Lower lobe of right lung (tissue), 2 donors: ENCODE measurements at regions not wholly inside any gene's neighbourhood (a gene's known extent, or its start where the extent isn't known, plus 50 kb on each side); places are given as distances from the start of the nearest gene placed in this dataset.

Experiments used
- ATAC-seq, 2 donors: fragments of 200-7000 bp; cut with Tn5 transposase; one replicate each; pipeline ENCODE4 v1.9.1; 2020 to 2022; ENCODE audit warnings: mild to moderate bottlenecking in 2 of 2, moderate library complexity in 2 of 2
- DNase-seq: peaks from one replicate; pipeline ENCODE4 v3.0.0-alpha.2; 2020
- H3K27ac ChIP-seq: fragments of 200-600 bp; one replicate; pipeline ENCODE4 v1.8.0; 2022
- H3K27me3 ChIP-seq: fragments of 200-600 bp; one replicate; pipeline ENCODE4 v1.8.0; 2022; ENCODE audit warnings: low read depth
- H3K36me3 ChIP-seq: fragments of 200-600 bp; one replicate; pipeline ENCODE4 v1.8.0; 2022; ENCODE audit warnings: mild to moderate bottlenecking
- H3K4me1 ChIP-seq: fragments of 200-600 bp; one replicate; pipeline ENCODE4 v1.8.0; 2022
- H3K4me3 ChIP-seq: fragments of 200-600 bp; one replicate; pipeline ENCODE4 v1.8.0; 2022; ENCODE audit warnings: mild to moderate bottlenecking
- H3K9me3 ChIP-seq: fragments of 200-600 bp; one replicate; pipeline ENCODE4 v1.8.0; 2022
- intact Hi-C: fragments of 100-400 bp; cut with DNase I; formaldehyde crosslinking; loops from one replicate; pipeline ENCODE4 v1.11.0; 2022
- TF ChIP-seq, protein P1 (sequence below): fragments of 200-600 bp; IDR thresholded peaks from one replicate; pipeline ENCODE4 v1.8.0; 2022; ENCODE audit warnings: antibody characterized with exemption, mild to moderate bottlenecking
- donor health status: DM: no; HTN: yes; CAD: no; lungs with severe emphysema.

DNA sequence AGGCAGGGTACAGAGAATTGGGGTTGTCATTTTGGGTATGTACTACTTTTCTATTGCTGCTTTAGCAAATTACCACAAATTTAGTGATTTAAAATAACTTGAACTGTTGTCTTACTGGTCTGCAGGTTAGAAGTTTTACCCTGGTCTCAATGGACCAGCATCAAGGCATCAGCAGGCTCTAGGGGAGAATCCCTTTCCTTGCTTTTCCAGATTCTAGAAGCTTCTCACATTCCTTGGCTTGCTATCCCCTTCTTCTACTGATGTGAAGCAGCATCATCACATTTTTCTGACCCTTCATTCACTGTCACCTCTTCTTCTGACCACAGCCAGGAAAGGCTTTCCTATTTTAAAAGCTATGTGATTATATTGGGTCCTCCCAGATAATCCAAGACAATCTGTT is 237.8 kb upstream of the RBMS1 start:
- H3K27me3 ChIP-seq, result no peaks in the 10 kb centered on the region
- no peak overlapping the region for H3K4me3 ChIP-seq
- no peaks in the 10 kb centered on the region for H3K9me3 ChIP-seq
- no peak overlapping the region for H3K27ac ChIP-seq
- TF ChIP-seq, protein P1, sequence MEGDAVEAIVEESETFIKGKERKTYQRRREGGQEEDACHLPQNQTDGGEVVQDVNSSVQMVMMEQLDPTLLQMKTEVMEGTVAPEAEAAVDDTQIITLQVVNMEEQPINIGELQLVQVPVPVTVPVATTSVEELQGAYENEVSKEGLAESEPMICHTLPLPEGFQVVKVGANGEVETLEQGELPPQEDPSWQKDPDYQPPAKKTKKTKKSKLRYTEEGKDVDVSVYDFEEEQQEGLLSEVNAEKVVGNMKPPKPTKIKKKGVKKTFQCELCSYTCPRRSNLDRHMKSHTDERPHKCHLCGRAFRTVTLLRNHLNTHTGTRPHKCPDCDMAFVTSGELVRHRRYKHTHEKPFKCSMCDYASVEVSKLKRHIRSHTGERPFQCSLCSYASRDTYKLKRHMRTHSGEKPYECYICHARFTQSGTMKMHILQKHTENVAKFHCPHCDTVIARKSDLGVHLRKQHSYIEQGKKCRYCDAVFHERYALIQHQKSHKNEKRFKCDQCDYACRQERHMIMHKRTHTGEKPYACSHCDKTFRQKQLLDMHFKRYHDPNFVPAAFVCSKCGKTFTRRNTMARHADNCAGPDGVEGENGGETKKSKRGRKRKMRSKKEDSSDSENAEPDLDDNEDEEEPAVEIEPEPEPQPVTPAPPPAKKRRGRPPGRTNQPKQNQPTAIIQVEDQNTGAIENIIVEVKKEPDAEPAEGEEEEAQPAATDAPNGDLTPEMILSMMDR, result no peak
- no peaks in the 10 kb centered on the region for H3K4me1 ChIP-seq
- intact Hi-C loops, result no loop called here
- H3K36me3 ChIP-seq, result no peaks in the 10 kb centered on the region
- DNase-seq, result no peak
- ATAC-seq, result no peak

- ATAC-seq (no peak), DNase-seq (no peak)
- Histone ChIP-seq H3K4me1 (no peaks in the 10 kb centered on the region), H3K36me3 (no peaks in the 10 kb centered on the region), H3K27me3 (no peaks in the 10 kb centered on the region), H3K4me3 (no peak overlapping the region), H3K9me3 (no peaks in the 10 kb centered on the region), H3K27ac (no peak overlapping the region)
- intact Hi-C loops, result no loop called here
- TF ChIP-seq, protein P1, result no peak
Observed at GRCh38 chr2:160731856-160732255, 238.2 kb upstream of the RBMS1 start.

- H3K4me3 ChIP-seq, result no peak overlapping the region
- TF ChIP-seq, protein P1, result no peak
- H3K9me3 ChIP-seq, result no peaks in the 10 kb centered on the region
- H3K4me1 ChIP-seq, result no peaks in the 10 kb centered on the region
- no peaks in the 10 kb centered on the region for H3K27me3 ChIP-seq
- no peak for DNase-seq
- no peaks in the 10 kb centered on the region for H3K36me3 ChIP-seq
- no peak for ATAC-seq
- H3K27ac ChIP-seq, result no peak overlapping the region
- intact Hi-C loops, result no loop called here
Observed at GRCh38 chr2:160735696-160736095, 242.1 kb upstream of the RBMS1 start.

DNA sequence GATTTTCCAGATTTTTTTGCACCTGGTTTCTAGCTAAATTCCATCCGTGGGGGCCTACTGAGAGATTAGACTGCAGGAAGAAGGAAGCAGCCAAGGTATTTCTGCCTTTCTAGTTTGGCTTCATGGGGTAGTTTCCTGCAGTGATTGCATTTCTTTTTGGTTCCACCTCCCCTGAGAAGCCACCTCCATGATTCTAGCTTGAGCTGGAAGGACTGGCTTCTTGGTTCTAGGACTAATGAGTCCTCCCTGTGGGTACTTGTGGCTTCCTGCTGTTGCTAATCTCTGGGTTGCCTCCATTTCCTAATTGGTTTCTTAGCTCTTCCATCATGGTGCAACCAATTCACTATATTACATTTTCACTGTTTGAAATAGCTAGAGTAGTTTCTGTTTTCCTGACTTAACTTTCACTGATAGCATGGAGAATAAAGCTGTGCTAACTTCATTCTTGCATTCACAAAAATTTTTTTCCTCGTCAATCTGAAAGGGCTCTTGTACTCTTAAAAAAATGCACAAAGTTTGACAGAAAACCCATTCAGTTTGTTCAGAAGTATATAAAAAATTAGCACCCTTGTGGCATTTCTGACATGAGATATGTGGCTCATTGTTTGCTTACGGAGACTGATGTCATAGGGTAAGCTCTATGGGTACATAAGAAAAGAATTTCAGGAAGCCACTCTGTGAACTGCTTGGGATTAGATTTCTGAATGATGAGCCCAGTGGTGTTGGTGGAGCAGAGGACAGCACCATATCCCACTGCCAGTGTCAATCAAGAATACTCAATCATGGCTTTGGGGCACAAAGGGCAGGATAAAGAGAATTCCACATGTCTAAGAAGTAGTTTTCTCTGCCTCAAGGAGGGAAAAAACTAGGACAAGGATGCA is 242.8 kb upstream of the RBMS1 start:
- no peaks in the 10 kb centered on the region for H3K4me1 ChIP-seq
- H3K4me3 ChIP-seq, result no peak overlapping the region
- intact Hi-C loops, result no loop called here
- H3K27ac ChIP-seq, result no peak overlapping the region
- no peaks in the 10 kb centered on the region for H3K9me3 ChIP-seq
- DNase-seq (no peak), ATAC-seq (peak in 1 of 2 donors; percentile 49)
- TF ChIP-seq, protein P1, result no peak
- no peaks in the 10 kb centered on the region for H3K36me3 ChIP-seq
- no peaks in the 10 kb centered on the region for H3K27me3 ChIP-seq

GRCh38 chr2:160737247-160737646 is 243.6 kb upstream of the RBMS1 start:
- intact Hi-C loops, result no loop called here
- Histone ChIP-seq H3K4me3 (no peak overlapping the region), H3K36me3 (no peaks in the 10 kb centered on the region), H3K27ac (no peak overlapping the region), H3K9me3 (no peaks in the 10 kb centered on the region), H3K4me1 (no peaks in the 10 kb centered on the region), H3K27me3 (no peaks in the 10 kb centered on the region)
- no peak for ATAC-seq
- TF ChIP-seq, protein P1, result no peak
- DNase-seq, result no peak
